ENCODE measurements at regions not wholly inside any gene's neighbourhood (a gene's known extent, or its start where the extent isn't known, plus 50 kb on each side); places are given as distances from the start of the nearest gene placed in this dataset.

- TF ChIP-seq POLR2A (IDR thresholded peaks at IDR 0.05) (no peak), POLR2AphosphoS5 (IDR thresholded peaks at IDR 0.05) (no peak)
- peaks cover 0 to 9% (median 0%) of the 10 kb centered on the region in 8 donors for H3K9me3 ChIP-seq
- H3K27me3 ChIP-seq (replicated peaks in 1 of 7): no peaks in the 10 kb centered on the region
- no peak overlapping the region for H3K4me3 ChIP-seq
- DNase-seq: no peak
- 67 to 93% (median 82%) methylated on average over 6 of the region's 6 CpGs for WGBS, 5 donors
- intact Hi-C loops (cut with DNase I; ENCODE audit: low total_unique reads): no loop called here
- H3K4me1 ChIP-seq: no peaks in the 10 kb centered on the region
- no peaks in the 10 kb centered on the region for H3K36me3 ChIP-seq
- H3K27ac ChIP-seq: no peak overlapping the region
Observed at GRCh38 chr21:35606146-35606545, 454.2 kb downstream of the SETD4 start.

GRCh38 chr21:35603494-35603893, 456.8 kb downstream of the SETD4 start:
- WGBS, 5 donors: 82 to 88% (median 85%) methylated on average over 5 of the region's 5 CpGs
- no peak for DNase-seq
- Histone ChIP-seq H3K36me3 (no peaks in the 10 kb centered on the region), H3K4me1 (no peaks in the 10 kb centered on the region), H3K27ac (no peak overlapping the region), H3K4me3 (no peak overlapping the region), H3K9me3 (peaks cover 0 to 9% (median 0%) of the 10 kb centered on the region in 8 donors), H3K27me3 (replicated peaks in 1 of 7) (no peaks in the 10 kb centered on the region)
- TF ChIP-seq POLR2A (IDR thresholded peaks at IDR 0.05): no peak
- TF ChIP-seq POLR2AphosphoS5 (IDR thresholded peaks at IDR 0.05): no peak
- TF ChIP-seq, protein P1, sequence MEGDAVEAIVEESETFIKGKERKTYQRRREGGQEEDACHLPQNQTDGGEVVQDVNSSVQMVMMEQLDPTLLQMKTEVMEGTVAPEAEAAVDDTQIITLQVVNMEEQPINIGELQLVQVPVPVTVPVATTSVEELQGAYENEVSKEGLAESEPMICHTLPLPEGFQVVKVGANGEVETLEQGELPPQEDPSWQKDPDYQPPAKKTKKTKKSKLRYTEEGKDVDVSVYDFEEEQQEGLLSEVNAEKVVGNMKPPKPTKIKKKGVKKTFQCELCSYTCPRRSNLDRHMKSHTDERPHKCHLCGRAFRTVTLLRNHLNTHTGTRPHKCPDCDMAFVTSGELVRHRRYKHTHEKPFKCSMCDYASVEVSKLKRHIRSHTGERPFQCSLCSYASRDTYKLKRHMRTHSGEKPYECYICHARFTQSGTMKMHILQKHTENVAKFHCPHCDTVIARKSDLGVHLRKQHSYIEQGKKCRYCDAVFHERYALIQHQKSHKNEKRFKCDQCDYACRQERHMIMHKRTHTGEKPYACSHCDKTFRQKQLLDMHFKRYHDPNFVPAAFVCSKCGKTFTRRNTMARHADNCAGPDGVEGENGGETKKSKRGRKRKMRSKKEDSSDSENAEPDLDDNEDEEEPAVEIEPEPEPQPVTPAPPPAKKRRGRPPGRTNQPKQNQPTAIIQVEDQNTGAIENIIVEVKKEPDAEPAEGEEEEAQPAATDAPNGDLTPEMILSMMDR (IDR thresholded peaks at IDR 0.05 in 8 of 11, conservative IDR thresholded peaks at IDR 0.05 in 3 of 11): no peak
- intact Hi-C loops (cut with DNase I; ENCODE audit: low total_unique reads): no loop called here

DNA sequence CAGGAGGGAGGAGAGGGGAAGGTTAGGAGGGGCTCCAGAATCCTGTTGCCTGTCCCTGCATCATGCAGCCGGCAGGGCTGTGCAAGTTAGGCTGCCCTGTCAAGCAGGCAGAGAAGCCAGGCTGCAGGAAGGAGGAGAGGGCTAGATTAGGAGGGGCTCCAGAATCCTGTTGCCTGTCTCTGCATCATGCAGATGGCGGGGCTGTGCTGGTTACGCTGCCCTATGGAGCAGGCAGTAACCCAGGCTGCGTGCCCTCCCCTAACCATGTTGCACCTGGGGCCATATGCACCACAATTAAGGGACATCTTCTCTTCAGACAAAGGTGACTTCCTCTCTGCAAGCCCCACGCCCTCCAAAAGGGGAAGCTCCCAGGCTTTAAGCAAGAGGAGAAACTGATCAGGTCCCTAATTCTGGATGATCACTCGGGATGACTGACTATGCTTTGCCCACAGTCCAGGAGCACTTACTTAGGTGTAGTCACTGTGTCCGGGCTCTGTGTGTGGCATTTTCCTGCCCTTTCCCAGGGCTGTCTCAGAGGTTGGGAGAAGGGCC, 457.4 kb downstream of the SETD4 start:
- H3K36me3 ChIP-seq: no peaks in the 10 kb centered on the region
- intact Hi-C loops (cut with DNase I; ENCODE audit: low total_unique reads): no loop called here
- H3K27me3 ChIP-seq (replicated peaks in 1 of 7): no peaks in the 10 kb centered on the region
- H3K27ac ChIP-seq: no peak overlapping the region
- no peaks in the 10 kb centered on the region for H3K4me1 ChIP-seq
- TF ChIP-seq POLR2A (IDR thresholded peaks at IDR 0.05) (no peak), POLR2AphosphoS5 (IDR thresholded peaks at IDR 0.05) (no peak)
- TF ChIP-seq, protein P1 (IDR thresholded peaks at IDR 0.05 in 8 of 11, conservative IDR thresholded peaks at IDR 0.05 in 3 of 11): no peak
- H3K4me3 ChIP-seq: no peak overlapping the region
- peaks cover 0 to 9% (median 0%) of the 10 kb centered on the region in 8 donors for H3K9me3 ChIP-seq
- WGBS, 5 donors: 61 to 75% (median 65%) methylated on average over 6 to 7 of the region's 7 CpGs
- no peak for DNase-seq

GRCh38 chr21:35601211-35601610, 459.1 kb downstream of the SETD4 start:
- WGBS, 5 donors: 66 to 83% (median 79%) methylated on average over 4 of the region's 4 CpGs
- H3K36me3 ChIP-seq: no peaks in the 10 kb centered on the region
- DNase-seq: no peak
- no peaks in the 10 kb centered on the region for H3K27me3 ChIP-seq (replicated peaks in 1 of 7)
- intact Hi-C loops (cut with DNase I; ENCODE audit: low total_unique reads): no loop called here
- no peak overlapping the region for H3K27ac ChIP-seq
- H3K9me3 ChIP-seq: no peaks in the 10 kb centered on the region
- no peak for TF ChIP-seq POLR2AphosphoS5 (IDR thresholded peaks at IDR 0.05)
- no peak for TF ChIP-seq POLR2A (IDR thresholded peaks at IDR 0.05)
- TF ChIP-seq, protein P1 (IDR thresholded peaks at IDR 0.05 in 8 of 11, conservative IDR thresholded peaks at IDR 0.05 in 3 of 11): no peak
- no peaks in the 10 kb centered on the region for H3K4me1 ChIP-seq
- H3K4me3 ChIP-seq: no peak overlapping the region

- no peak overlapping the region for H3K27ac ChIP-seq
- no peaks in the 10 kb centered on the region for H3K4me1 ChIP-seq
- H3K27me3 ChIP-seq (replicated peaks in 1 of 7): no peaks in the 10 kb centered on the region
- H3K36me3 ChIP-seq: no peaks in the 10 kb centered on the region
- H3K4me3 ChIP-seq: no peak overlapping the region
- intact Hi-C loops (cut with DNase I; ENCODE audit: low total_unique reads): no loop called here
- TF ChIP-seq, protein P1 (IDR thresholded peaks at IDR 0.05 in 8 of 11, conservative IDR thresholded peaks at IDR 0.05 in 3 of 11): no peak
- TF ChIP-seq POLR2AphosphoS5 (IDR thresholded peaks at IDR 0.05): no peak
- TF ChIP-seq POLR2A (IDR thresholded peaks at IDR 0.05): no peak
- DNase-seq: no peak
- peaks cover 0 to 5% (median 0%) of the 10 kb centered on the region in 8 donors for H3K9me3 ChIP-seq
- WGBS, 5 donors: 79 to 89% (median 85%) methylated on average over 8 of the region's 8 CpGs
Observed at GRCh38 chr21:35599164-35599563, 461.2 kb downstream of the SETD4 start.

Data from spleen (tissue), 11 donors.